HepG2 (cell line): ENCODE measurements at regions not wholly inside any gene's neighbourhood (a gene's known extent, or its start where the extent isn't known, plus 50 kb on each side); places are given as distances from the start of the nearest gene placed in this dataset.

Experiments
- ATAC-seq: fragments of 200-7000 bp; cut with Tn5 transposase; 3 replicates; pipeline ENCODE4 v1.9.1; 2020; ENCODE audit warnings: mild to moderate bottlenecking, moderate library complexity
- BruUV-seq: library from RNA; stranded (reverse); fragments of 400-500 nt; replicated peaks from 2 replicates; lab custom pipeline; 2021; lab: Mats Ljungman, UMichigan
- CTCF ChIA-PET: fragments of 300-600 bp; formaldehyde crosslinking; extraction: SDS; loops from one replicate; lab custom pipeline; 2021; ENCODE audit warnings: low total read pairs, inconsistent platforms, low intra/inter-chr PET ratio; lab: Yijun Ruan, JAX
- POLR2A ChIA-PET: fragments of 350-600 bp; sonication (Branson Sonifier 250); formaldehyde crosslinking; loops from one replicate; lab custom pipeline; 2020; ENCODE audit warnings: antibody characterized with exemption, inconsistent platforms; lab: Yijun Ruan, JAX
- DNase-seq: peaks from one replicate; pipeline ENCODE4 v3.0.0-alpha.2; 2015; ENCODE audit warnings: low spot score
- FAIRE-seq: peaks from 3 replicates; lab custom pipeline; 2011; peaks lifted over from hg19 to GRCh38; lab: Jason Lieb, UNC
- H2AFZ ChIP-seq: one replicate; pipeline ENCODE4 v1.6.1; 2011; ENCODE audit warnings: low read length, inconsistent platforms
- H3K27ac ChIP-seq: fragments of 300-600 bp; 3 replicates; pipeline ENCODE4 v1.8.0; 2011; ENCODE audit warnings: mixed run types, mild to moderate bottlenecking, mixed read lengths, low read length, inconsistent platforms; ENCODE audit not compliant: insufficient read depth; ENCODE audit errors: extremely low read length
- H3K27me3 ChIP-seq, 2 experiments: fragments of 200-600 bp in 1 of 2; 2 replicates in 1 of 2; 3 replicates in 1 of 2; pipeline versions ENCODE4 v1.6.0 to v1.8.0; 2011; ENCODE audit warnings: low read length in 2 of 2, mild to moderate bottlenecking in 2 of 2, moderate library complexity in 2 of 2, inconsistent platforms in 1 of 2; ENCODE audit not compliant: insufficient read depth in 2 of 2, control insufficient read depth in 1 of 2
- H3K36me3 ChIP-seq, 2 experiments: fragments of 200-600 bp in 1 of 2; replicated peaks in 1 of 2; 2 replicates in 1 of 2; 3 replicates in 1 of 2; pipeline versions ENCODE4 v1.5.1 to v1.8.0; 2011; ENCODE audit warnings: low read length in 2 of 2, inconsistent platforms in 1 of 2; ENCODE audit not compliant: insufficient read depth in 2 of 2, control insufficient read depth in 1 of 2
- H3K4me1 ChIP-seq: 2 replicates; pipeline ENCODE4 v1.5.1; 2012; ENCODE audit warnings: low read length, inconsistent platforms; ENCODE audit not compliant: insufficient read depth
- H3K4me2 ChIP-seq: 2 replicates; pipeline ENCODE4 v1.6.0; 2011; ENCODE audit warnings: low read depth, low read length, inconsistent platforms
- H3K4me3 ChIP-seq, 3 experiments: fragments of 200-600 bp in 1 of 3; sonication (generic), shearing (Covaris generic) in 1 of 3; replicated peaks in 1 of 3; 2 replicates each; pipeline ENCODE4 v1.5.1; 2011 to 2016; ENCODE audit warnings: low read length in 3 of 3, inconsistent platforms in 2 of 3, low read depth in 2 of 3, mild to moderate bottlenecking in 2 of 3, control low read depth in 1 of 3, mixed read lengths in 1 of 3; ENCODE audit not compliant: insufficient read depth in 1 of 3
- H3K79me2 ChIP-seq: one replicate; pipeline ENCODE4 v1.6.1; 2011; ENCODE audit warnings: low read length, inconsistent platforms; ENCODE audit not compliant: insufficient read depth
- H3K9ac ChIP-seq: 2 replicates; pipeline ENCODE4 v1.6.0; 2011; ENCODE audit warnings: mild to moderate bottlenecking, low read depth, low read length, inconsistent platforms; ENCODE audit not compliant: insufficient read depth
- H3K9me3 ChIP-seq: 2 replicates; pipeline ENCODE4 v1.5.1; 2012; ENCODE audit warnings: mild to moderate bottlenecking, low read length
- H4K20me1 ChIP-seq: 2 replicates; pipeline ENCODE4 v1.6.0; 2011; ENCODE audit warnings: inconsistent platforms, mild to moderate bottlenecking, low read length, moderate library complexity; ENCODE audit not compliant: insufficient read depth
- ATF5 ChIP-seq: sonication (generic); formaldehyde crosslinking; IDR thresholded peaks from 2 replicates; pipeline ENCODE4 v1.4.0; 2020; ENCODE audit warnings: mild to moderate bottlenecking, low read depth, missing genetic modification reagents
- CAMTA2 ChIP-seq: sonication (generic); formaldehyde crosslinking; IDR thresholded peaks from 2 replicates; pipeline ENCODE4 v1.4.0; 2020; ENCODE audit warnings: mild to moderate bottlenecking, missing genetic modification reagents, borderline replicate concordance
- CBX2 ChIP-seq, 2 experiments: fragments of 200-600 bp in 1 of 2; sonication (generic); formaldehyde crosslinking in 1 of 2; IDR thresholded peaks; 2 replicates each; pipeline versions ENCODE4 v1.7.0 to v1.8.1; 2018 to 2022; ENCODE audit warnings: low read depth in 2 of 2, low read length in 1 of 2, mild to moderate bottlenecking in 1 of 2, missing genetic modification reagents in 1 of 2
- HNF4G ChIP-seq, 2 experiments: sonication (generic) in 1 of 2; formaldehyde crosslinking in 1 of 2; IDR thresholded peaks; 2 replicates each; pipeline versions ENCODE4 v1.4.0 to v1.6.1; 2011 to 2020; ENCODE audit warnings: borderline replicate concordance in 2 of 2, low read depth in 2 of 2, mild to moderate bottlenecking in 2 of 2, low read length in 1 of 2, missing genetic modification reagents in 1 of 2, moderate library complexity in 1 of 2
- MEIS1 ChIP-seq: sonication (generic); formaldehyde crosslinking; IDR thresholded peaks from 2 replicates; pipeline ENCODE4 v1.9.0; 2021; ENCODE audit warnings: mild to moderate bottlenecking, missing genetic modification reagents, moderate library complexity, borderline replicate concordance
- MXD1 ChIP-seq: sonication (generic); formaldehyde crosslinking; IDR thresholded peaks from 2 replicates; pipeline ENCODE4 v1.4.0; 2020; ENCODE audit warnings: mild to moderate bottlenecking, missing genetic modification reagents
- MYC ChIP-seq: sonication (generic); formaldehyde crosslinking; IDR thresholded peaks from 2 replicates; pipeline ENCODE4 v1.9.0; 2021; ENCODE audit warnings: missing genetic modification reagents, borderline replicate concordance
- NPAS2 ChIP-seq: sonication (generic); formaldehyde crosslinking; IDR thresholded peaks from 2 replicates; pipeline ENCODE4 v1.8.0; 2022; ENCODE audit warnings: mild to moderate bottlenecking, missing genetic modification reagents, borderline replicate concordance
- PCBP1 ChIP-seq: fragments of 200-400 bp; formaldehyde crosslinking; IDR thresholded peaks from 2 replicates; pipeline ENCODE4 v1.6.1; 2017; ENCODE audit warnings: mild to moderate bottlenecking, low read depth, low read length, borderline replicate concordance
- RFX3 ChIP-seq: IDR thresholded peaks from 2 replicates; pipeline ENCODE4 v1.6.1; 2016; ENCODE audit warnings: missing biosample characterization, missing genetic modification reagents
- SRY ChIP-seq: sonication (generic); formaldehyde crosslinking; IDR thresholded peaks from 2 replicates; pipeline ENCODE4 v1.8.0; 2022; ENCODE audit warnings: mild to moderate bottlenecking, missing genetic modification reagents
- TCF7L2 ChIP-seq: IDR thresholded peaks from 2 replicates; pipeline ENCODE4 v1.6.1; 2011; ENCODE audit warnings: mild to moderate bottlenecking, low read depth, low read length, moderate library complexity
- ZFP1 ChIP-seq: IDR thresholded peaks from 2 replicates; pipeline ENCODE4 v1.6.1; 2016
- WGBS: methylation state at CpG from one replicate; pipeline ENCODE4 v1.1.6; 2017; ENCODE audit warnings: low lambda C conversion rate; 5-methylcytosine and 5-hydroxymethylcytosine counted together
- in situ Hi-C: cut with HindIII; loops from 2 replicates; pipeline ENCODE4 v1.10.0; 2017; ENCODE audit warnings: low pct_unique_long_range_greater_than_20kb; ENCODE audit not compliant: extremely low pct_ligation_motif_present
- intact Hi-C: fragments of 100-400 bp; cut with micrococcal nuclease; formaldehyde crosslinking; loops from one replicate; pipeline ENCODE4 v1.10.0; 2022; ENCODE audit not compliant: unreplicated experiment
- TF ChIP-seq, protein P1 (sequence below), 2 experiments: fragments of 450-650 bp in 1 of 2; sonication (generic) in 1 of 2; formaldehyde crosslinking in 1 of 2; IDR thresholded peaks; 2 replicates each; pipeline versions ENCODE4 v1.6.1 to v1.8.0; 2016 to 2022; ENCODE audit warnings: antibody characterized with exemption in 1 of 2, mild to moderate bottlenecking in 1 of 2, missing genetic modification reagents in 1 of 2

DNA sequence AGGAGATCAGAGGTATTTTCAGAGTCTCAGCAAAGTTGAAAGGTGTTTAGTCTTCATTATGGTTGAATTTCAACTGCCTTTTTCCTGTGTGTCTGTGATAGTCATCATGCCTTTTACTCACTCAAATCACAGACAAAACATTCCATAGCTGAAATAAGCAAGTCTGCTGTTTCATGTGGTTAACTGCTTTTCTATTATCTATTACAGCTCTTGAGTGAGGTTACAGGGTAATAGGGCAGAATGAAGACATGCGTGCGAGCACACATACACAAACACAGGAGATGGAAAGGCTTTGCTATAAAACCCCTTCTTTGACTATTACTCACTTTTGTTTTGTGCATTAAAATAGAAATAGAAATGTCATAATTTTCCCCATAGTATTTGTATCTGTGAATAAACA is 192.6 kb upstream of the RARB start (continued):
- TF ChIP-seq CBX2 (IDR thresholded peaks at IDR 0.05; ENCODE audit: low read depth, low read length) (no peak), CBX2 (CRISPR knock-in tag; IDR thresholded peaks at IDR 0.05; ENCODE audit: low read depth) (no peak), CAMTA2 (CRISPR knock-in tag) (no peak), HNF4G (IDR thresholded peaks at IDR 0.05; ENCODE audit: borderline replicate concordance, low read depth, low read length) (no peak), HNF4G (CRISPR knock-in tag; IDR thresholded peaks at IDR 0.05; ENCODE audit: borderline replicate concordance, low read depth) (no peak), ZFP1 (CRISPR knock-in tag) (no peak), NPAS2 (no peak), PCBP1 (no peak)

- Histone ChIP-seq H3K27ac (no peak overlapping the region), H3K79me2 (no peaks in the 10 kb centered on the region), H3K4me2 (no peak overlapping the region), H3K4me1 (no peaks in the 10 kb centered on the region), H2AFZ (no peak overlapping the region), H3K27me3 (no peaks in the 10 kb centered on the region), H4K20me1 (no peaks in the 10 kb centered on the region), H3K9me3 (no peaks in the 10 kb centered on the region), H3K36me3 (no peaks in the 10 kb centered on the region), H3K9ac (no peak overlapping the region), H3K4me3 (no peak overlapping the region)
- intact Hi-C loops (no loop called here), in situ Hi-C loops (no loop called here)
- 0% methylated on average over 1 of the region's 1 CpG for WGBS
- ChIA-PET CTCF (no interaction called here), POLR2A (no interaction called here)
- no peak for ATAC-seq
- BruUV-seq, result no TSS peak
- no peak for TF ChIP-seq RFX3
- TF ChIP-seq, protein P1, sequence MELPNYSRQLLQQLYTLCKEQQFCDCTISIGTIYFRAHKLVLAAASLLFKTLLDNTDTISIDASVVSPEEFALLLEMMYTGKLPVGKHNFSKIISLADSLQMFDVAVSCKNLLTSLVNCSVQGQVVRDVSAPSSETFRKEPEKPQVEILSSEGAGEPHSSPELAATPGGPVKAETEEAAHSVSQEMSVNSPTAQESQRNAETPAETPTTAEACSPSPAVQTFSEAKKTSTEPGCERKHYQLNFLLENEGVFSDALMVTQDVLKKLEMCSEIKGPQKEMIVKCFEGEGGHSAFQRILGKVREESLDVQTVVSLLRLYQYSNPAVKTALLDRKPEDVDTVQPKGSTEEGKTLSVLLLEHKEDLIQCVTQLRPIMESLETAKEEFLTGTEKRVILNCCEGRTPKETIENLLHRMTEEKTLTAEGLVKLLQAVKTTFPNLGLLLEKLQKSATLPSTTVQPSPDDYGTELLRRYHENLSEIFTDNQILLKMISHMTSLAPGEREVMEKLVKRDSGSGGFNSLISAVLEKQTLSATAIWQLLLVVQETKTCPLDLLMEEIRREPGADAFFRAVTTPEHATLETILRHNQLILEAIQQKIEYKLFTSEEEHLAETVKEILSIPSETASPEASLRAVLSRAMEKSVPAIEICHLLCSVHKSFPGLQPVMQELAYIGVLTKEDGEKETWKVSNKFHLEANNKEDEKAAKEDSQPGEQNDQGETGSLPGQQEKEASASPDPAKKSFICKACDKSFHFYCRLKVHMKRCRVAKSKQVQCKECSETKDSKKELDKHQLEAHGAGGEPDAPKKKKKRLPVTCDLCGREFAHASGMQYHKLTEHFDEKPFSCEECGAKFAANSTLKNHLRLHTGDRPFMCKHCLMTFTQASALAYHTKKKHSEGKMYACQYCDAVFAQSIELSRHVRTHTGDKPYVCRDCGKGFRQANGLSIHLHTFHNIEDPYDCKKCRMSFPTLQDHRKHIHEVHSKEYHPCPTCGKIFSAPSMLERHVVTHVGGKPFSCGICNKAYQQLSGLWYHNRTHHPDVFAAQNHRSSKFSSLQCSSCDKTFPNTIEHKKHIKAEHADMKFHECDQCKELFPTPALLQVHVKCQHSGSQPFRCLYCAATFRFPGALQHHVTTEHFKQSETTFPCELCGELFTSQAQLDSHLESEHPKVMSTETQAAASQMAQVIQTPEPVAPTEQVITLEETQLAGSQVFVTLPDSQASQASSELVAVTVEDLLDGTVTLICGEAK (IDR thresholded peaks at IDR 0.05), result peak; percentile 83
- TF ChIP-seq, protein P1 (CRISPR knock-in tag; IDR thresholded peaks at IDR 0.05), result no peak
- no peak for TF ChIP-seq SRY (CRISPR knock-in tag)
- TF ChIP-seq MXD1, result no peak
- TF ChIP-seq MYC (CRISPR knock-in tag), result no peak
- TF ChIP-seq MEIS1 (CRISPR knock-in tag), result no peak
- no peak for TF ChIP-seq ATF5 (CRISPR knock-in tag)
- no peak for TF ChIP-seq TCF7L2
- FAIRE-seq, result no peak
- no peak for DNase-seq
These were observed 190.5 kb upstream of the RARB start for GRCh38 chr3:25237602-25238001.
